ENCODE measurements at regions not wholly inside any gene's neighbourhood (a gene's known extent, or its start where the extent isn't known, plus 50 kb on each side); places are given as distances from the start of the nearest gene placed in this dataset.
"Not testable (repeated sequence)": the region's sequence is repeated elsewhere in the genome, so short reads cannot be mapped to it uniquely, and the experiment has no call there.

DNA sequence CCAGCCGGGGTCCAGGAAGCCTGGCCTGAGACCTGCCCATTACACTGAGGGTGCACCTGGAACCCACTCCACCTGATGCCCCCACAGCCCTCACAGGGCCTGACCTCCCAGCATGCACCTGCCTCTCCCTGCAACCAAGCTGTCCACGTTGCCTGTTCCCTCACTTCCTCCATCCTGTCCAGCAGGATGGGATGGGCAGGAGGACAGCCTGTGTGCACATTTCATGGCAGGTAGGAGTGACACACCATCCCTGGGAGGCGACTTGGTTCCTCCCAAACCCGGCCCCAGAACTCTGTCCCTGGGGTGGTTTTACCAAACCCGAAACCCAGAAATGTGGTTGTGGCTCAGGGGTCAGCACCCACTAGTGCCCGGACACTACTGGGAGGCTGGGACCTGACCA, 203.8 kb upstream of the ZNF519 start:
- DNase-seq (ENCODE audit: low read depth in 2 of 2) = not testable (repeated sequence)

DNA sequence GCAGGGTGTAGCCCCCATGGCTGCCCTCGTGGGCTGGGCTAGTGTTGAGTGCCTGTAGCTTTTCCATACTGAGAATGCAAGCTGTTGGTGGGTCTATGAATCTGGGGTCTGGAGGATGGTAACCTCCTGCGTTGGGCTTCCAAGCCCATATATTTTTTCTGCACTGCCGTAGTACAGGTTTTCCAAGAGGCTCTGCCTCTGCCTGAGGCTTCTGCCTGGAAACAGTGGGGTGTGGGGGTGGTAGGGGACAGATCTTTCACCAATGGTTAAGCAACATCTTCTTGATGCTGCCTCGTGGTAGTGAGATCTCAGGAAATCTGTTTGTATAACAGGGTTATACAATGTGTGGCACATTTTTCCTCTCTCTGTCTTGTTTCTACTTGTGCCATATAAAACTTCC, 189.0 kb upstream of the ZNF519 start:
- DNase-seq (ENCODE audit: low read depth in 2 of 2) = not testable (repeated sequence)

- DNase-seq (ENCODE audit: low read depth in 2 of 2) = not testable (repeated sequence)
These were observed 169.0 kb upstream of the ZNF519 start for GRCh38 chr18:14301255-14301654.

DNA sequence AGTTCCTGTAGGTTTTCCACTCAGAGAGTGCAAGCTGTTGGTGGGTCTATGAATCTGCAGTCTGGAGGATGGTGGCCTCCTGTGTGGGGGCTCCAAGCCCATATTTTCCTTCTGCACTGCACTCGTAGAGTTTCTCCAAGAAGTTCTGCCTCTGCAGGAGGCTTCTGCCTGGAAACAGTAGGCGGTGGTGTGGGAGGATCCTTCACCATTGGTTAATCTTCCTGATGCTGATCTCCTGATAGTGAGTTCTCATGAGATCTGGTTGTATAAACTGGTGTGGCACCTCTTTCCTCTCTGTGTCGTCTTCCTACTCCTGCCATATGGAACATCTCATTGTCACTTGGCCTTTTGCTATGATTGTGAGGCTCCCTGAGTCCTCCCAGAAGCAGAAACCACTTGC, 162.8 kb upstream of the ZNF519 start:
- DNase-seq (ENCODE audit: low read depth in 2 of 2) = not testable (repeated sequence)

- DNase-seq (ENCODE audit: low read depth in 2 of 2) = no peak
These were observed 152.8 kb upstream of the ZNF519 start for GRCh38 chr18:14285053-14285452.

DNA sequence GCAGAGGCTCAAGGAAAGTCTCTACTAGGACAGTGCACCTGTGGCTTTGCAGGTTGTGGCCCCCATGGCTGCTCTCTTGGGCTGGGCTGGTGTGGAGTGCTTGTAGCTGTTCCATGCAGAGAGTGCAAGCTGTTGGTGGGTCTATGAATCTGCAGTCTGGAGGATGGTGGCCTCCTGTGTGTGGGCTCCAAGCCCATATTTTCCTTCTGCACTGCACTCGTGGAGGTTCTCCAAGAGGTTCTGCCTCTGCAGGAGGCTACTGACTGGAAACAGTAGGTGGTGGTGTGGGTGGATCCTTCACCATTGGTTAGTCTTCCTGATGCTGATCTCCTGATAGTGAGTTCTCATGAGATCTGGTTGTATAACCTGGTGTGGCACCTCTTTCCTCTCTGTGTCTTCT, 143.2 kb upstream of the ZNF519 start:
- not testable (repeated sequence) for DNase-seq (ENCODE audit: low read depth in 2 of 2)

- not testable (repeated sequence) for DNase-seq (ENCODE audit: low read depth in 2 of 2)
These were observed 133.6 kb upstream of the ZNF519 start for GRCh38 chr18:14265637-14266410.

DNA sequence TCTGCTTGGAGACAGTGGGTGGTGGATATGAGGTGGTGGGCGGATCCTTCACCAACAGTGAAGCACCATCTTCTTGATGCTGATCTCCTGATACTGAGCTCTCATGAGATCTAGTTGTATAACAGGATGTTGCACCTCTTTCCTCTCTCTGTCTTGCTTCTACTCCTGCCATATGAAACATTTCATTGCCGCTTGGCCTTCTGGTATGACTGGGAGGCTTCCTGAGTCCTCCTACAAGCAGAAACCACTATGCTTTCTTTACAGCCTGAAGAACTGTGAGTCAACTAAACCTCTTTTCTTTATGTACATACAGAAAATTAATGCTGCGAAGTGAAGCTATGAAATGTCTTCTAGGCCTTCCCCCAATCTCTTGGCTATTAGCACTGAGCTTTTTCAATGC, 130.6 kb upstream of the ZNF519 start:
- not testable (repeated sequence) for DNase-seq (ENCODE audit: low read depth in 2 of 2)

GRCh38 chr18:14250084-14250677, 117.9 kb upstream of the ZNF519 start:
- not testable (repeated sequence) for DNase-seq (ENCODE audit: low read depth in 2 of 2)

DNA sequence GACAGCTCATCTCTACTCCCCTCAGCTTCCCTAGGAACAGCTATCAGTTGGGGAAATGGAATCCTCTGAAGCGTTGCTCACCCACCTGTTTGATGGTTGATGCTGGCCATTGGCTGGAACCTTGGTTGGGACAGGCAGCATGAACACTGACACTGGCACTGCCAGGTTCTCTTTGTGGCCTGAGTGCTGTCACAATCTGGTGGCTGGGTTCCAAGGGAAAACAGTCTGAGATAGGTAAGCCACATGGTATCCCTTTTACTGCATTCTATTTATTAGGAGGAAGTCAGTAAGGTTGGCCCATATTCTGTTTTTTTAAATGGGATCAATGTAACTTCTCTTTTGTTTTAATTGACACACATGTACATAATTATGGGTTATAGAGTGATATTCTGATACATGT, 107.0 kb upstream of the ZNF519 start:
- DNase-seq (ENCODE audit: low read depth in 2 of 2) = not testable (repeated sequence)

DNA sequence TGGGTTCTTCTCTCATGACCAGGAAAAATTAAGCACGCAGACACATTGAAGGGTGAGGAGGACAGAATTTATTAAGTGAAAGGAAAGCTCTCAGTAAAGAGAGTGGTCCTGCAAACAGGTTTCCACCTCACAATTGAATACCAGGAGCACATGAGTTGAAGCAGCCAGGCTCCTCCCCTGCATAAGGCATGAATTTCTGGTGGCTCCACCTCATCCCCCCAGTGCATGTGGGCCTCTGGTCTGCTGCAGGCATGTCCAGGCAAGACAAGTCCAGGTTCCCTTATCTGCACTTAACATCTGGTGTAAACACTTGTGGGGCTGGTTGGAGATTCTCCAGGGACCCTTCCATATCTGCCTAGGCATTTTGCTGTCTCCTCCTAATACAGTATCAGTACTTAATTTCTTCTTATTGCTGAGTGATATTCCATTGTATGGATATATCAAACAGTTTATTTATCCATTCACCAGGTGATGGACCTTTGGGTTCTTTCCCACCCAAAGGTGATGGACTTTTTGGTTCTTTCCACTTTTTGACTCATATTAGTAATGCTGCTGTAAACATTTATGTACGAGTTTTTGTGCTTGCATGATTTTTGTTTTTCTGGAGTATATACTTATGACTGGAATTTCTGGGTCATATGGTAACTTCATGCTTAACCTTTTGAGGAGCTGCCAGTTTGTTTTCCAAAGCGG, 104.3 kb upstream of the ZNF519 start:
- not testable (repeated sequence) for DNase-seq (ENCODE audit: low read depth in 2 of 2)

DNA sequence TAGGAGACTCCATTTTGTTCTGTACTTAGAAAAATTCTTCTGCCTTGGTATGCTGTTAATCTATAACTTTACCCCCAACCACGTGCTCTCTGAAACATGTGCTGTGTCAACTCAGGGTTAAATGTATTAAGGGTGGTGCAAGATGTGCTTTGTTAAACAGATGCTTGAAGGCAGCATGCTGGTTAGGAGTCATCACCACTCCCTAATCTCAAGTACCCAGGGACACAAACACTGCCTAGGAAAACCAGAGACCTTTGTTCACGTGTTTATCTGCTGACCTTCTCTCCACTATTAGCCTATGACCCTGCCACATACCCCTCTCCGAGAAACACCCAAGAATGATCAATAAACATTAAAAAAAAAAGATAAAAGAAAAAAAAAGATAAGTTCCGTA, 93.0 kb upstream of the ZNF519 start:
- not testable (repeated sequence) for DNase-seq (ENCODE audit: low read depth in 2 of 2)

- not testable (repeated sequence) for DNase-seq (ENCODE audit: low read depth in 2 of 2)
These were observed 92.5 kb upstream of the ZNF519 start for GRCh38 chr18:14224551-14225285.

DNA sequence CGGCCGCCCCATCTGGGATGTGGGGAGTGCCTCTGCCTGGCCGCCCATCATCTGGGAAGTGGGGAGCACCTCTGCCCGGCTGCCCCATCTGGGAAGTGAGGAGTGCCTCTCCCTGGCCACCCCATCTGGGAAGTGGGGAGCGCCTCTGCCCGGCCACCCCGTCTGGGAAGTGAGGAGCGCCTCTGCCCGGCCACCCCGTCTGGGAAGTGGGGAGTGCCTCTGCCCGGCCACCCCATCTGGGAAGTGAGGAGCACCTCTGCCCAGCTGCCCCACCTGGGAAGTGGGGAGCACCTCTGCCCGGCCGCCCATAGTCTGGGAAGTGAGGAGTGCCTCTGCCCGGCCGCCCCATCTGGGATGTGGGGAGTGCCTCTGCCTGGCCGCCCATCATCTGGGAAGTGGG, 91.7 kb upstream of the ZNF519 start:
- not testable (repeated sequence) for DNase-seq (ENCODE audit: low read depth in 2 of 2)

DNA sequence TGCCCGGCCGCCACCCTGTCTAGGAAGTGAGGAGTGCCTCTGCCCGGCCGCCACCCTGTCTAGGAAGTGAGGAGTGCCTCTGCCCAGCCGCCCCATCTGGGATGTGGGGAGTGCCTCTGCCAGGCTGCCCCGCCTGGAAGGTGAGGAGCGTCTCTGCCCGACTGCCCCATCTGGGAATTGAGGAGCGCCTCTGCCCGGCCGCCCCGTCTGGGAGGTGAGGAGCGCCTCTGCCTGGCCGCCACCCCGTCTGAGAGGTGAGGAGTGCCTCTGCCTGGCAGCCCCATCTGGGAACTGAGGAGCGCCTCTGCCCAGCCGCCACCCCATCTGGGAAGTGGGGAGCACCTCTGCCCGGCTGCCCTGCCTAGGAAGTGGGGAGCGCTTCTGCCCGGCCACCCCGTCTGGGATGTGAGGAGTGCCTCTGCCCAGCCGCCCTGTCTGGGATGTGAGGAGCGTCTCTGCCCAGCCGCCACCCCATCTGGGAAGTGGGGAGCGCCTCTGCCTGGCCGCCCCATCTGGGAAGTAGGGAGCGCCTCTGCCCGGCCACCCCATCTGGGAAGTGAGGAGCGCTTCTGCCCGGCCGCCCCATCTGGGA, 91.1 kb upstream of the ZNF519 start:
- not testable (repeated sequence) for DNase-seq (ENCODE audit: low read depth in 2 of 2)

DNA sequence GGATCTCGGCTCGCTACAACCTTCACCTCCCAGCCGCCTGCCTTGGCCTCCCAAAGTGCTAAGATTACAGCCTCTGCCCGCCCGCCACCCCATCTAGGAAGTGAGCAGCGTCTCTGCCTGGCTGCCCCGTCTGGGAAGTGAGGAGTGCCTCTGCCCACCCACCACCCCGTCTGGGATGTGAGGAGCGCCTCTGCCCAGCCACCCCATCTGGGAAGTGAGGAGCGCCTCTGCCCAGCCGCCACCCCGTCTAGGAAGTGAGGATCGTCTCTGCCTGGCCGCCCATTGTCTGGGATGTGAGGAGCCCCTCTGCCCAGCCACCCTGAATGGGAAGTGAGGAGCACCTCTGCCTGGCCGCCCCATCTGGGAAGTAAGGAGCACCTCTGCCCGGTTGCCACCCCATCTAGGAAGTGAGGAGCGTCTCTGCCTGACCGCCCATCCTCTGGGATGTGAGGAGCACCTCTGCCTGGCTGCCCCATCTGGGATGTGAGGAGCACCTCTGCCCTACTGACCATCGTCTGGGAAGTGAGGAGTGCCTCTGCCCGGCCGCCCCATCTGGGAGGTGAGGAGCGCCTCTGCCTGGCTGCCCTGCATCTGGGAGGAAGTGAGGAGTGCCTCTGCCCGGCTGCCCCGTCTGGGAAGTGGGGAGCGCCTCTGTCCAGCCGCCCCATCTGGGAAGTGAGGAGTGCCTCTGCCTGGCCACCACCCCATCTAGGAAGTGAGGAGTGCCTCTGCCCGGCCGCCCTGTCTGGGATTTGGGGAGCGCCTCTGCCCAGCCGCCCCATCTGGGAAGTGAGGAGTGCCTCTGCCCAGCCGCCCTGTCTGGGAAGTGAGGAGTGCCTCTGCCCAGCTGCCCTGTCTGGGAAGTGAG, 90.4 kb upstream of the ZNF519 start:
- not testable (repeated sequence) for DNase-seq (ENCODE audit: low read depth in 2 of 2)

- no peak for DNase-seq (ENCODE audit: low read depth in 2 of 2)
These were observed 89.5 kb upstream of the ZNF519 start for GRCh38 chr18:14221689-14222088.

GRCh38 chr18:14215952-14216351, 83.7 kb upstream of the ZNF519 start:
- DNase-seq (ENCODE audit: low read depth in 2 of 2) = not testable (repeated sequence)

DNA sequence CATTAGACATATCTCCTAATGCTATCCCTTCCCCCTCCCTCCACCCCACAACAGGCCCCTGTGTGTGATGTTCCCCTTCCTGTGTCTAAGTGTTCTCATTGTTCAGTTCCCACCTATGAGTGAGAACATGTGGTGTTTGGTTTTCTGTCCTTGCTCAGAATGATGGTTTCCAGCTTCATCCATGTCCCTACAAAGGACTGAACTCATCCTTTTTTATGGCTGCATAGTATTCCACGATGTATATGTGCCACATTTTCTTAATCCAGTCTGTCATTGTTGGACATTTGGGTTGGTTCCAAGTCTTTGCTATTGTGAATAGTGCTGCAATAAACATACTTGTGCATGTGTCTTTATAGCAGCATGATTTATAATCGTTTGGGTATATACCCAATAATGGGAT, 71.2 kb upstream of the ZNF519 start:
- DNase-seq (ENCODE audit: low read depth in 2 of 2) = not testable (repeated sequence)

GRCh38 chr18:14190776-14191442, 58.7 kb upstream of the ZNF519 start:
- DNase-seq (ENCODE audit: low read depth in 2 of 2) = not testable (repeated sequence)

Measured in stimulated activated CD4-positive, alpha-beta T cell treated with anti-CD3 and anti-CD28 coated beads, Interleukin-1b, Interleukin-23, amount 100 ng/mL, for 1 hour (primary cell).